ENCODE measurements at regions not wholly inside any gene's neighbourhood (a gene's known extent, or its start where the extent isn't known, plus 50 kb on each side); places are given as distances from the start of the nearest gene placed in this dataset.

GRCh38 chr4:41365681-41366080 lies 109.0 kb downstream of the UCHL1 start:
- no peak overlapping the region for H3K4me3 ChIP-seq (ENCODE audit: low read length in 2 of 2)
- H3K9me3 Mint-ChIP-seq: peaks cover 0 to 7% (median under 1%) of the 10 kb centered on the region in 8 donors
- H3K4me1 ChIP-seq (ENCODE audit: insufficient read depth, low read length): no peaks in the 10 kb centered on the region
- peaks cover 7% of the 10 kb centered on the region for H3K27me3 ChIP-seq (ENCODE audit: insufficient read depth, low read length)
- ChIA-PET POLR2A (ENCODE audit: partially characterized antibody) (no interaction called here), CTCF (ENCODE audit: partially characterized antibody) (no interaction called here)
- no peak overlapping the region for H3K4me3 Mint-ChIP-seq
- H3K27ac Mint-ChIP-seq: peak overlapping the region in 1 of 7 donors; percentile 13
- no peaks in the 10 kb centered on the region for H3K36me3 ChIP-seq (ENCODE audit: insufficient read depth, low read length)
- DNase-seq: no peak
- H3K27ac ChIP-seq (ENCODE audit: low read depth, low read length): no peak overlapping the region
- H3K4me1 Mint-ChIP-seq: no peaks in the 10 kb centered on the region
- intact Hi-C loops (cut with micrococcal nuclease): no loop called here
- no peaks in the 10 kb centered on the region for H3K9me3 ChIP-seq (ENCODE audit: control insufficient read depth in 1 of 2, low read length in 2 of 2)
- no peaks in the 10 kb centered on the region for H3K36me3 Mint-ChIP-seq
- peaks cover 15 to 16% of the 10 kb centered on the region in 2 donors for H3K27me3 Mint-ChIP-seq

- CTCF ChIA-PET (ENCODE audit: partially characterized antibody): no interaction called here
- H3K4me1 Mint-ChIP-seq: no peaks in the 10 kb centered on the region
- H3K36me3 ChIP-seq (ENCODE audit: insufficient read depth, low read length): no peaks in the 10 kb centered on the region
- H3K9me3 Mint-ChIP-seq: peaks cover 0 to 4% (median under 1%) of the 10 kb centered on the region in 8 donors
- DNase-seq: no peak
- POLR2A ChIA-PET (ENCODE audit: partially characterized antibody): no interaction called here
- H3K27ac Mint-ChIP-seq: no peak overlapping the region
- peaks cover under 1% of the 10 kb centered on the region for H3K27me3 ChIP-seq (ENCODE audit: insufficient read depth, low read length)
- no peak overlapping the region for H3K4me3 Mint-ChIP-seq
- peaks cover 5 to 9% of the 10 kb centered on the region in 2 donors for H3K27me3 Mint-ChIP-seq
- intact Hi-C loops (cut with micrococcal nuclease): no loop called here
- no peak overlapping the region for H3K27ac ChIP-seq (ENCODE audit: low read depth, low read length)
- H3K4me1 ChIP-seq (ENCODE audit: insufficient read depth, low read length): no peaks in the 10 kb centered on the region
- H3K36me3 Mint-ChIP-seq: no peaks in the 10 kb centered on the region
- H3K4me3 ChIP-seq (ENCODE audit: low read length in 2 of 2): no peak overlapping the region
- H3K9me3 ChIP-seq (ENCODE audit: control insufficient read depth in 1 of 2, low read length in 2 of 2): no peaks in the 10 kb centered on the region
Observed at GRCh38 chr4:41366911-41367517, 110.3 kb downstream of the UCHL1 start.

- Mint-ChIP-seq H3K4me3 (no peak overlapping the region), H3K4me1 (no peaks in the 10 kb centered on the region), H3K27me3 (no peaks in the 10 kb centered on the region), H3K36me3 (no peaks in the 10 kb centered on the region), H3K9me3 (peaks cover 0 to 5% (median 0%) of the 10 kb centered on the region in 8 donors), H3K27ac (no peak overlapping the region)
- Histone ChIP-seq H3K4me1 (ENCODE audit: insufficient read depth, low read length) (no peaks in the 10 kb centered on the region), H3K4me3 (ENCODE audit: low read length in 2 of 2) (no peak overlapping the region), H3K27ac (ENCODE audit: low read depth, low read length) (no peak overlapping the region), H3K9me3 (ENCODE audit: control insufficient read depth in 1 of 2, low read length in 2 of 2) (no peaks in the 10 kb centered on the region), H3K36me3 (ENCODE audit: insufficient read depth, low read length) (no peaks in the 10 kb centered on the region), H3K27me3 (ENCODE audit: insufficient read depth, low read length) (no peaks in the 10 kb centered on the region)
- ChIA-PET CTCF (ENCODE audit: partially characterized antibody) (no interaction called here), POLR2A (ENCODE audit: partially characterized antibody) (no interaction called here)
- intact Hi-C loops (cut with micrococcal nuclease): no loop called here
- no peak for DNase-seq
Observed at GRCh38 chr4:41369680-41370079, 113.0 kb downstream of the UCHL1 start.

- Histone ChIP-seq H3K27me3 (ENCODE audit: insufficient read depth, low read length) (no peaks in the 10 kb centered on the region), H3K4me1 (ENCODE audit: insufficient read depth, low read length) (no peaks in the 10 kb centered on the region), H3K36me3 (ENCODE audit: insufficient read depth, low read length) (no peaks in the 10 kb centered on the region), H3K9me3 (ENCODE audit: control insufficient read depth in 1 of 2, low read length in 2 of 2) (no peaks in the 10 kb centered on the region), H3K27ac (ENCODE audit: low read depth, low read length) (no peak overlapping the region), H3K4me3 (ENCODE audit: low read length in 2 of 2) (no peak overlapping the region)
- intact Hi-C loops (cut with micrococcal nuclease): no loop called here
- POLR2A ChIA-PET (ENCODE audit: partially characterized antibody): no interaction called here
- Mint-ChIP-seq H3K9me3 (peaks cover 0 to 5% (median under 1%) of the 10 kb centered on the region in 8 donors), H3K36me3 (no peaks in the 10 kb centered on the region), H3K27me3 (no peaks in the 10 kb centered on the region), H3K27ac (no peak overlapping the region), H3K4me1 (no peaks in the 10 kb centered on the region), H3K4me3 (no peak overlapping the region)
- DNase-seq: no peak
- CTCF ChIA-PET (ENCODE audit: partially characterized antibody): no interaction called here
Observed at GRCh38 chr4:41373221-41373620, 116.5 kb downstream of the UCHL1 start.

GRCh38 chr4:41374490-41374889 lies 117.8 kb downstream of the UCHL1 start:
- intact Hi-C loops (cut with micrococcal nuclease): no loop called here
- Histone ChIP-seq H3K9me3 (ENCODE audit: control insufficient read depth in 1 of 2, low read length in 2 of 2) (no peaks in the 10 kb centered on the region), H3K27me3 (ENCODE audit: insufficient read depth, low read length) (no peaks in the 10 kb centered on the region), H3K4me1 (ENCODE audit: insufficient read depth, low read length) (no peaks in the 10 kb centered on the region), H3K27ac (ENCODE audit: low read depth, low read length) (no peak overlapping the region), H3K36me3 (ENCODE audit: insufficient read depth, low read length) (no peaks in the 10 kb centered on the region), H3K4me3 (ENCODE audit: low read length in 2 of 2) (no peak overlapping the region)
- Mint-ChIP-seq H3K4me1 (no peaks in the 10 kb centered on the region), H3K27ac (no peak overlapping the region), H3K4me3 (no peak overlapping the region), H3K27me3 (no peaks in the 10 kb centered on the region), H3K9me3 (peaks cover 0 to 13% (median 8%) of the 10 kb centered on the region in 8 donors), H3K36me3 (no peaks in the 10 kb centered on the region)
- ChIA-PET CTCF (ENCODE audit: partially characterized antibody) (no interaction called here), POLR2A (ENCODE audit: partially characterized antibody) (no interaction called here)
- no peak for DNase-seq

GRCh38 chr4:41375561-41375960 lies 118.8 kb downstream of the UCHL1 start:
- Histone ChIP-seq H3K36me3 (ENCODE audit: insufficient read depth, low read length) (no peaks in the 10 kb centered on the region), H3K27me3 (ENCODE audit: insufficient read depth, low read length) (no peaks in the 10 kb centered on the region), H3K9me3 (ENCODE audit: control insufficient read depth in 1 of 2, low read length in 2 of 2) (no peaks in the 10 kb centered on the region), H3K27ac (ENCODE audit: low read depth, low read length) (no peak overlapping the region), H3K4me1 (ENCODE audit: insufficient read depth, low read length) (no peaks in the 10 kb centered on the region), H3K4me3 (ENCODE audit: low read length in 2 of 2) (no peak overlapping the region)
- Mint-ChIP-seq H3K36me3 (no peaks in the 10 kb centered on the region), H3K4me3 (no peak overlapping the region), H3K9me3 (peaks cover 0 to 13% (median 8%) of the 10 kb centered on the region in 8 donors), H3K27me3 (no peaks in the 10 kb centered on the region), H3K4me1 (no peaks in the 10 kb centered on the region), H3K27ac (no peak overlapping the region)
- DNase-seq: no peak
- intact Hi-C loops (cut with micrococcal nuclease): no loop called here
- ChIA-PET POLR2A (ENCODE audit: partially characterized antibody) (no interaction called here), CTCF (ENCODE audit: partially characterized antibody) (no interaction called here)

GRCh38 chr4:41377196-41377595 lies 120.5 kb downstream of the UCHL1 start:
- Histone ChIP-seq H3K27me3 (ENCODE audit: insufficient read depth, low read length) (no peaks in the 10 kb centered on the region), H3K4me1 (ENCODE audit: insufficient read depth, low read length) (no peaks in the 10 kb centered on the region), H3K4me3 (ENCODE audit: low read length in 2 of 2) (no peak overlapping the region), H3K9me3 (ENCODE audit: control insufficient read depth in 1 of 2, low read length in 2 of 2) (no peaks in the 10 kb centered on the region), H3K36me3 (ENCODE audit: insufficient read depth, low read length) (no peaks in the 10 kb centered on the region), H3K27ac (ENCODE audit: low read depth, low read length) (no peak overlapping the region)
- no peak overlapping the region for H3K27ac Mint-ChIP-seq
- ChIA-PET POLR2A (ENCODE audit: partially characterized antibody) (no interaction called here), CTCF (ENCODE audit: partially characterized antibody) (no interaction called here)
- H3K36me3 Mint-ChIP-seq: no peaks in the 10 kb centered on the region
- H3K9me3 Mint-ChIP-seq: peaks cover 0 to 13% (median 8%) of the 10 kb centered on the region in 8 donors
- DNase-seq: no peak
- intact Hi-C loops (cut with micrococcal nuclease): no loop called here
- H3K4me3 Mint-ChIP-seq: no peak overlapping the region
- H3K4me1 Mint-ChIP-seq: no peaks in the 10 kb centered on the region
- peaks cover 0 to 2% of the 10 kb centered on the region in 2 donors for H3K27me3 Mint-ChIP-seq

- POLR2A ChIA-PET (ENCODE audit: partially characterized antibody): no interaction called here
- H3K4me1 Mint-ChIP-seq: no peaks in the 10 kb centered on the region
Observed at GRCh38 chr4:41379230-41379629, 122.5 kb downstream of the UCHL1 start.

More at GRCh38 chr4:41379230-41379629, 122.5 kb downstream of the UCHL1 start:
- no peak for DNase-seq
- H3K9me3 ChIP-seq (ENCODE audit: control insufficient read depth in 1 of 2, low read length in 2 of 2): no peaks in the 10 kb centered on the region
- H3K27me3 ChIP-seq (ENCODE audit: insufficient read depth, low read length): no peaks in the 10 kb centered on the region
- Mint-ChIP-seq H3K9me3 (peaks cover 0 to 13% (median 8%) of the 10 kb centered on the region in 8 donors), H3K4me3 (no peak overlapping the region), H3K36me3 (no peaks in the 10 kb centered on the region), H3K27me3 (peaks cover 0 to 8% of the 10 kb centered on the region in 2 donors), H3K27ac (no peak overlapping the region)
- H3K27ac ChIP-seq (ENCODE audit: low read depth, low read length): no peak overlapping the region
- intact Hi-C loops (cut with micrococcal nuclease): no loop called here
- H3K36me3 ChIP-seq (ENCODE audit: insufficient read depth, low read length): no peaks in the 10 kb centered on the region
- H3K4me1 ChIP-seq (ENCODE audit: insufficient read depth, low read length): no peaks in the 10 kb centered on the region
- no peak overlapping the region for H3K4me3 ChIP-seq (ENCODE audit: low read length in 2 of 2)
- CTCF ChIA-PET (ENCODE audit: partially characterized antibody): no interaction called here

Measured in CD4-positive, alpha-beta memory T cell (primary cell).